ENCODE measurements at regions not wholly inside any gene's neighbourhood (a gene's known extent, or its start where the extent isn't known, plus 50 kb on each side); places are given as distances from the start of the nearest gene placed in this dataset.

- TF ChIP-seq CTCF (IDR thresholded peaks at IDR 0.05; ENCODE audit: poor library complexity, severe bottlenecking) (no peak), EP300 (conservative IDR thresholded peaks at IDR 0.05; ENCODE audit: poor library complexity, severe bottlenecking) (no peak), RAD21 (conservative IDR thresholded peaks at IDR 0.05) (no peak), EZH2 (IDR thresholded peaks at IDR 0.05; ENCODE audit: borderline replicate concordance, insufficient read depth, low read length, poor library complexity, severe bottlenecking) (no peak), POLR2AphosphoS5 (IDR thresholded peaks at IDR 0.05) (no peak), REST (IDR thresholded peaks at IDR 0.05; ENCODE audit: borderline replicate concordance) (no peak)
Measured at GRCh38 chr5:72688916-72689315, 127.5 kb upstream of the TNPO1 start.

Measured in neural cell (in vitro differentiated cells).